ENCODE measurements at regions not wholly inside any gene's neighbourhood (a gene's known extent, or its start where the extent isn't known, plus 50 kb on each side); places are given as distances from the start of the nearest gene placed in this dataset.
"Not testable (repeated sequence)": the region's sequence is repeated elsewhere in the genome, so short reads cannot be mapped to it uniquely, and the experiment has no call there.

GRCh38 chr5:143521141-143521540 is 117.7 kb upstream of the NR3C1 start:
- no peak for DNase-seq (ENCODE audit: low spot score, unreplicated experiment)
- no peak overlapping the region for H3K27ac Mint-ChIP-seq
- no peak for TF ChIP-seq CTCF (IDR thresholded peaks at IDR 0.05; ENCODE audit: unreplicated experiment)
- H3K9me3 Mint-ChIP-seq (ENCODE audit: low read depth): peaks cover 6% of the 10 kb centered on the region
- H3K4me1 Mint-ChIP-seq (ENCODE audit: low read depth): peaks cover 11% of the 10 kb centered on the region
- no peak overlapping the region for H3K4me3 Mint-ChIP-seq (ENCODE audit: low read depth)
- peaks cover 10% of the 10 kb centered on the region for H3K27me3 Mint-ChIP-seq
- H3K36me3 Mint-ChIP-seq (ENCODE audit: insufficient read depth): no peaks in the 10 kb centered on the region

- H3K27ac Mint-ChIP-seq; H3K4me3 Mint-ChIP-seq (ENCODE audit: low read depth); H3K36me3 Mint-ChIP-seq (ENCODE audit: insufficient read depth); DNase-seq (ENCODE audit: low spot score, unreplicated experiment); H3K4me1 Mint-ChIP-seq (ENCODE audit: low read depth); H3K27me3 Mint-ChIP-seq; H3K9me3 Mint-ChIP-seq (ENCODE audit: low read depth): not testable (repeated sequence)
Measured at GRCh38 chr5:143519215-143519614, 115.7 kb upstream of the NR3C1 start.

- H3K9me3 Mint-ChIP-seq (ENCODE audit: low read depth); H3K4me3 Mint-ChIP-seq (ENCODE audit: low read depth); H3K4me1 Mint-ChIP-seq (ENCODE audit: low read depth); H3K27ac Mint-ChIP-seq; H3K27me3 Mint-ChIP-seq; H3K36me3 Mint-ChIP-seq (ENCODE audit: insufficient read depth); DNase-seq (ENCODE audit: low spot score, unreplicated experiment): not testable (repeated sequence)
Measured at GRCh38 chr5:143517824-143518223, 114.3 kb upstream of the NR3C1 start.

GRCh38 chr5:143516249-143516648 is 112.8 kb upstream of the NR3C1 start:
- no peak overlapping the region for H3K4me3 Mint-ChIP-seq (ENCODE audit: low read depth)
- peaks cover 2% of the 10 kb centered on the region for H3K27me3 Mint-ChIP-seq
- peaks cover 6% of the 10 kb centered on the region for H3K9me3 Mint-ChIP-seq (ENCODE audit: low read depth)
- no peak overlapping the region for H3K27ac Mint-ChIP-seq
- H3K36me3 Mint-ChIP-seq (ENCODE audit: insufficient read depth): no peaks in the 10 kb centered on the region
- no peak for DNase-seq (ENCODE audit: low spot score, unreplicated experiment)
- no peak for TF ChIP-seq CTCF (IDR thresholded peaks at IDR 0.05; ENCODE audit: unreplicated experiment)
- H3K4me1 Mint-ChIP-seq (ENCODE audit: low read depth): peaks cover 4% of the 10 kb centered on the region

GRCh38 chr5:143515829-143516228 is 112.3 kb upstream of the NR3C1 start:
- no peak overlapping the region for H3K27ac Mint-ChIP-seq
- H3K9me3 Mint-ChIP-seq (ENCODE audit: low read depth): peaks cover 6% of the 10 kb centered on the region
- no peaks in the 10 kb centered on the region for H3K36me3 Mint-ChIP-seq (ENCODE audit: insufficient read depth)
- no peaks in the 10 kb centered on the region for H3K27me3 Mint-ChIP-seq
- H3K4me1 Mint-ChIP-seq (ENCODE audit: low read depth): peaks cover 4% of the 10 kb centered on the region
- DNase-seq (ENCODE audit: low spot score, unreplicated experiment): no peak
- H3K4me3 Mint-ChIP-seq (ENCODE audit: low read depth): no peak overlapping the region
- TF ChIP-seq CTCF (IDR thresholded peaks at IDR 0.05; ENCODE audit: unreplicated experiment): no peak

GRCh38 chr5:143514616-143515335 is 111.3 kb upstream of the NR3C1 start:
- no peak for DNase-seq (ENCODE audit: low spot score, unreplicated experiment)
- H3K4me1 Mint-ChIP-seq (ENCODE audit: low read depth): peaks cover 4% of the 10 kb centered on the region
- no peaks in the 10 kb centered on the region for H3K36me3 Mint-ChIP-seq (ENCODE audit: insufficient read depth)
- no peak overlapping the region for H3K27ac Mint-ChIP-seq
- no peak for TF ChIP-seq CTCF (IDR thresholded peaks at IDR 0.05; ENCODE audit: unreplicated experiment)
- H3K27me3 Mint-ChIP-seq: no peaks in the 10 kb centered on the region
- peaks cover 6% of the 10 kb centered on the region for H3K9me3 Mint-ChIP-seq (ENCODE audit: low read depth)
- H3K4me3 Mint-ChIP-seq (ENCODE audit: low read depth): no peak overlapping the region

Measured in progenitor cell of endocrine pancreas (in vitro differentiated cells).